SK-N-SH treated with all-trans-retinoic acid at 6 μM for 48 hours (cell line): ENCODE measurements at regions not wholly inside any gene's neighbourhood (a gene's known extent, or its start where the extent isn't known, plus 50 kb on each side); places are given as distances from the start of the nearest gene placed in this dataset.

Experiments
- ATAC-seq: fragments of 200-7000 bp; cut with Tn5 transposase; 3 replicates; pipeline ENCODE4 v1.9.1; 2020; ENCODE audit warnings: mild to moderate bottlenecking, moderate library complexity
- ARNTL ChIP-seq: fragments of 450-650 bp; formaldehyde crosslinking; IDR thresholded peaks from 2 replicates; pipeline ENCODE4 v1.5.0; 2020; ENCODE audit warnings: low read depth, mild to moderate bottlenecking, moderate library complexity, borderline replicate concordance
- BACH2 ChIP-seq: fragments of 250-450 bp; sonication (Bioruptor Pico); IDR thresholded peaks from 2 replicates; pipeline ENCODE4 v1.9.0; 2021; ENCODE audit warnings: mild to moderate bottlenecking, borderline replicate concordance
- CREB5 ChIP-seq: fragments of 250-450 bp; sonication (Bioruptor Pico); IDR thresholded peaks from 2 replicates; pipeline ENCODE4 v1.5.1; 2020; ENCODE audit warnings: low read depth, mild to moderate bottlenecking, moderate library complexity
- CSDC2 ChIP-seq: fragments of 250-450 bp; sonication (Bioruptor Pico); IDR thresholded peaks from 2 replicates; pipeline ENCODE4 v1.5.0; 2020; ENCODE audit warnings: mild to moderate bottlenecking, moderate library complexity
- CSRNP3 ChIP-seq: fragments of 250-450 bp; sonication (Bioruptor Pico); IDR thresholded peaks from 2 replicates; pipeline ENCODE4 v1.5.1; 2021; ENCODE audit warnings: mild to moderate bottlenecking, moderate library complexity
- ESRRG ChIP-seq: fragments of 250-450 bp; sonication (Bioruptor Pico); IDR thresholded peaks from 2 replicates; pipeline ENCODE4 v1.6.1; 2021; ENCODE audit warnings: mild to moderate bottlenecking
- GLIS3 ChIP-seq: fragments of 250-450 bp; sonication (Bioruptor Pico); IDR thresholded peaks from 2 replicates; pipeline ENCODE4 v1.5.0; 2020; ENCODE audit warnings: mild to moderate bottlenecking, moderate library complexity
- ISL1 ChIP-seq: fragments of 250-450 bp; sonication (Bioruptor Pico); IDR thresholded peaks from 2 replicates; pipeline ENCODE4 v2.1.2; 2022; ENCODE audit warnings: mild to moderate bottlenecking, moderate library complexity
- OSR1 ChIP-seq: fragments of 250-450 bp; sonication (Bioruptor Pico); IDR thresholded peaks from 2 replicates; pipeline ENCODE4 v1.8.0; 2022; ENCODE audit warnings: moderate library complexity, mild to moderate bottlenecking, inconsistent platforms
- PATZ1 ChIP-seq: fragments of 250-450 bp; sonication (Bioruptor Pico); IDR thresholded peaks from 2 replicates; pipeline ENCODE4 v1.8.0; 2020; ENCODE audit warnings: mild to moderate bottlenecking, moderate library complexity, borderline replicate concordance
- POU6F1 ChIP-seq: fragments of 250-450 bp; sonication (Bioruptor Pico); IDR thresholded peaks from 2 replicates; pipeline ENCODE4 v1.8.0; 2021; ENCODE audit warnings: low read depth, mild to moderate bottlenecking, moderate library complexity, borderline replicate concordance
- PPARA ChIP-seq: fragments of 250-450 bp; sonication (Bioruptor Pico); IDR thresholded peaks from 2 replicates; pipeline ENCODE4 v1.5.0; 2020; ENCODE audit warnings: mild to moderate bottlenecking, borderline replicate concordance
- RARB ChIP-seq: fragments of 250-450 bp; sonication (Bioruptor Pico); IDR thresholded peaks from 2 replicates; pipeline ENCODE4 v1.8.0; 2021; ENCODE audit warnings: mild to moderate bottlenecking, moderate library complexity
- SNAI2 ChIP-seq: fragments of 250-450 bp; sonication (Bioruptor Pico); IDR thresholded peaks from 2 replicates; pipeline ENCODE4 v1.5.0; 2020; ENCODE audit warnings: mild to moderate bottlenecking, moderate library complexity
- TCF4 ChIP-seq: fragments of 250-450 bp; sonication (Bioruptor Pico); IDR thresholded peaks from 2 replicates; pipeline ENCODE4 v1.8.0; 2021; ENCODE audit warnings: mild to moderate bottlenecking, moderate library complexity, borderline replicate concordance
- TSHZ2 ChIP-seq: fragments of 250-450 bp; sonication (Bioruptor Pico); IDR thresholded peaks from 2 replicates; pipeline ENCODE4 v1.5.0; 2020; ENCODE audit warnings: mild to moderate bottlenecking, moderate library complexity
- ZC3H10 ChIP-seq: fragments of 250-450 bp; sonication (Bioruptor Pico); IDR thresholded peaks from 2 replicates; pipeline ENCODE4 v1.5.1; 2021; ENCODE audit warnings: mild to moderate bottlenecking, moderate library complexity
- ZFP3 ChIP-seq: fragments of 250-450 bp; sonication (Bioruptor Pico); IDR thresholded peaks from 2 replicates; pipeline ENCODE4 v1.5.0; 2020; ENCODE audit warnings: mild to moderate bottlenecking, moderate library complexity
- ZFP30 ChIP-seq: fragments of 450-650 bp; formaldehyde crosslinking; IDR thresholded peaks from 2 replicates; pipeline ENCODE4 v1.5.0; 2022; ENCODE audit warnings: mild to moderate bottlenecking, moderate library complexity
- ZNF565 ChIP-seq: fragments of 450-650 bp; formaldehyde crosslinking; conservative IDR thresholded peaks from 2 replicates; pipeline ENCODE4 v1.5.0; 2020; ENCODE audit warnings: low read depth, mild to moderate bottlenecking, moderate library complexity
- ZNF8 ChIP-seq: fragments of 450-650 bp; formaldehyde crosslinking; IDR thresholded peaks from 2 replicates; pipeline ENCODE4 v1.5.0; 2020; ENCODE audit warnings: mild to moderate bottlenecking, moderate library complexity

GRCh38 chr4:133868856-133869255 lies 332.7 kb downstream of the PABPC4L start:
- no peak for TF ChIP-seq ESRRG (CRISPR knock-in tag)
- TF ChIP-seq ZFP3 (CRISPR knock-in tag), result no peak
- TF ChIP-seq GLIS3, result no peak
- no peak for TF ChIP-seq ZNF8 (CRISPR knock-in tag)
- TF ChIP-seq PATZ1 (CRISPR knock-in tag), result no peak
- no peak for TF ChIP-seq ZC3H10 (CRISPR knock-in tag)
- no peak for TF ChIP-seq POU6F1
- TF ChIP-seq RARB (CRISPR knock-in tag), result no peak
- TF ChIP-seq CSDC2 (CRISPR knock-in tag), result no peak
- TF ChIP-seq BACH2, result no peak
- no peak for TF ChIP-seq OSR1
- TF ChIP-seq ZNF565 (CRISPR knock-in tag), result no peak
- TF ChIP-seq TCF4, result no peak
- TF ChIP-seq PPARA, result no peak
- no peak for ATAC-seq

GRCh38 chr4:133866328-133866699 lies 335.3 kb downstream of the PABPC4L start:
- no peak for TF ChIP-seq POU6F1
- TF ChIP-seq ZC3H10 (CRISPR knock-in tag), result no peak
- no peak for TF ChIP-seq SNAI2 (CRISPR knock-in tag)
- no peak for TF ChIP-seq ARNTL (CRISPR knock-in tag)
- TF ChIP-seq PATZ1 (CRISPR knock-in tag), result no peak
- TF ChIP-seq ISL1 (CRISPR knock-in tag), result no peak
- TF ChIP-seq RARB (CRISPR knock-in tag), result no peak
- no peak for TF ChIP-seq CSDC2 (CRISPR knock-in tag)
- no peak for TF ChIP-seq CREB5 (CRISPR knock-in tag)
- TF ChIP-seq OSR1, result no peak
- TF ChIP-seq ZFP30 (CRISPR knock-in tag), result no peak
- TF ChIP-seq CSRNP3 (CRISPR knock-in tag), result no peak
- no peak for TF ChIP-seq TCF4
- no peak for TF ChIP-seq GLIS3
- TF ChIP-seq TSHZ2 (CRISPR knock-in tag), result no peak
- no peak for TF ChIP-seq PPARA
- TF ChIP-seq ZNF565 (CRISPR knock-in tag), result no peak
- TF ChIP-seq BACH2, result no peak

More at GRCh38 chr4:133866328-133866699, 335.3 kb downstream of the PABPC4L start:
- ATAC-seq, result no peak
